ENCODE measurements at regions not wholly inside any gene's neighbourhood (a gene's known extent, or its start where the extent isn't known, plus 50 kb on each side); places are given as distances from the start of the nearest gene placed in this dataset.
"Not testable (repeated sequence)": the region's sequence is repeated elsewhere in the genome, so short reads cannot be mapped to it uniquely, and the experiment has no call there.

DNA sequence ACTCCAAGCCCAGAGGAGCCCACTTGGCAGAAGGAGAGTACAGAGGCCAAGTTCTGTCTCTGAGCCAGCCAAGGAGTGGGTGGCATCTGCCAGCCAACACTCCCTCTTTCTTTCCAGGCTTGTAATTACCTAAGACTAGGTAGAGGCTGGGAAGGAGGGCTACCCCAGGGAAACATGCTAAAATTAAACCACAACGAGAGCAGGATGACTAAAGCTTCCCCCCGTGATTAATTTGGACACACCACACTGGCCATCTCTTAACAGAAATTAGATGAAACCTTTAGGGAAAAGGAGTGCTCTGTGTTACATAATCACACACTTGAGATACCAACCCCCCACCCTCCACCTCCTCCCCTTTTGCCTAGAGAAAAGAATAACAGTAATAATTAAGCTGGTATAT is 102.1 kb upstream of the ZC3H12A start:
- no peaks in the 10 kb centered on the region for H3K27me3 ChIP-seq (ENCODE audit: control insufficient read depth, insufficient read depth, low read length)
- no peak overlapping the region for H3K9ac ChIP-seq (ENCODE audit: low read length)
- no peak overlapping the region for H3K27ac ChIP-seq (ENCODE audit: low read length)
- H3K9me3 ChIP-seq (ENCODE audit: control insufficient read depth, low read depth, low read length) = no peaks in the 10 kb centered on the region
- H3K36me3 ChIP-seq (ENCODE audit: control insufficient read depth, low read depth, low read length) = no peaks in the 10 kb centered on the region
- H3K4me1 ChIP-seq (ENCODE audit: control insufficient read depth, low read depth, low read length) = no peaks in the 10 kb centered on the region
- no peak overlapping the region for H3K4me3 ChIP-seq (ENCODE audit: low read length)

DNA sequence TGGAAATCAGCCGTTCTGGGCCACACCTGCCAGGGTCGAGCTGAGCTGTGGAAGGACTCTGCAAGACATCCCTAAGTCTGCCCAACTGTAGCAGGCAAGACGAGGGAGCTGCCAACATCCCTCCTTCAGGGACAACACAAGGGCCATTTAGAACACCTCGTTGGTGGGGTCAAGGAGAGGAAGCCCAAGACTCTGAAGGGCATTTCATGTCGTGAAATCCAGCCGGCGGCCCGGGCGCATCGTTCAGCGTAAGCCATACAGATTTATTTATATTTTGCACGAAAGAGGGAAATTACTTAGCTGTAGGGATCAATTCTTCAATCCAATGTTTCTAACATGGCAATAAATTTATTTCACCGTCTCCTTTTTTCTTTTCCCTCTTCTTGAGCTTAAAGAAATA is 101.7 kb upstream of the ZC3H12A start:
- no peak overlapping the region for H3K9ac ChIP-seq (ENCODE audit: low read length)
- no peak overlapping the region for H3K27ac ChIP-seq (ENCODE audit: low read length)
- no peaks in the 10 kb centered on the region for H3K36me3 ChIP-seq (ENCODE audit: control insufficient read depth, low read depth, low read length)
- no peaks in the 10 kb centered on the region for H3K9me3 ChIP-seq (ENCODE audit: control insufficient read depth, low read depth, low read length)
- no peaks in the 10 kb centered on the region for H3K4me1 ChIP-seq (ENCODE audit: control insufficient read depth, low read depth, low read length)
- H3K27me3 ChIP-seq (ENCODE audit: control insufficient read depth, insufficient read depth, low read length) = no peaks in the 10 kb centered on the region
- no peak overlapping the region for H3K4me3 ChIP-seq (ENCODE audit: low read length)

- H3K4me3 ChIP-seq (ENCODE audit: low read length) = no peak overlapping the region
- H3K27ac ChIP-seq (ENCODE audit: low read length) = no peak overlapping the region
- H3K27me3 ChIP-seq (ENCODE audit: control insufficient read depth, insufficient read depth, low read length) = no peaks in the 10 kb centered on the region
- no peaks in the 10 kb centered on the region for H3K4me1 ChIP-seq (ENCODE audit: control insufficient read depth, low read depth, low read length)
- no peak overlapping the region for H3K9ac ChIP-seq (ENCODE audit: low read length)
- no peaks in the 10 kb centered on the region for H3K36me3 ChIP-seq (ENCODE audit: control insufficient read depth, low read depth, low read length)
- no peaks in the 10 kb centered on the region for H3K9me3 ChIP-seq (ENCODE audit: control insufficient read depth, low read depth, low read length)
Observed at GRCh38 chr1:37373413-37373812, 101.0 kb upstream of the ZC3H12A start.

DNA sequence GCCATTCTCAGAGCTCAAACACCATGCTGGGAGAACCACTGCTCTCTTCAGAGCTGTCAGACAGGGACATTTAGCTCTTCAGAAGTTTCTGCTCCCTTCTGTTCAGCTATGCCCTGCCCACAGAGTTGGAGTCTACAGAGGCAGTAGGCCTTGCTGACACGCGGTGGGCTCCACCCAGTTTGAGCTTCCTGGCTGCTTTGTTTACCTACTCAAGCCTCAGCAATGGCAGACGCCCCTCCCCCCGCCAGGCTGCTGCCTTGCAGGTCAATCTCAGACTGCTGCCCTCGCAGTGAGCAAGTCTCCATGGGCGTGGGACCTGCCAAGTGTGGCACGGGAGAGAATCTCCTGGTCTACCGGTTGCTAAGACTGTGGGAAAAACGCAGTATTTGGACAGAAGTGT is 93.8 kb upstream of the ZC3H12A start:
- H3K9me3 ChIP-seq (ENCODE audit: control insufficient read depth, low read depth, low read length); H3K9ac ChIP-seq (ENCODE audit: low read length); H3K27ac ChIP-seq (ENCODE audit: low read length); H3K36me3 ChIP-seq (ENCODE audit: control insufficient read depth, low read depth, low read length); H3K27me3 ChIP-seq (ENCODE audit: control insufficient read depth, insufficient read depth, low read length); H3K4me3 ChIP-seq (ENCODE audit: low read length); H3K4me1 ChIP-seq (ENCODE audit: control insufficient read depth, low read depth, low read length): not testable (repeated sequence)

GRCh38 chr1:37387854-37388253 is 86.5 kb upstream of the ZC3H12A start:
- Histone ChIP-seq H3K9ac (ENCODE audit: low read length) (no peak overlapping the region), H3K9me3 (ENCODE audit: control insufficient read depth, low read depth, low read length) (no peaks in the 10 kb centered on the region)

DNA sequence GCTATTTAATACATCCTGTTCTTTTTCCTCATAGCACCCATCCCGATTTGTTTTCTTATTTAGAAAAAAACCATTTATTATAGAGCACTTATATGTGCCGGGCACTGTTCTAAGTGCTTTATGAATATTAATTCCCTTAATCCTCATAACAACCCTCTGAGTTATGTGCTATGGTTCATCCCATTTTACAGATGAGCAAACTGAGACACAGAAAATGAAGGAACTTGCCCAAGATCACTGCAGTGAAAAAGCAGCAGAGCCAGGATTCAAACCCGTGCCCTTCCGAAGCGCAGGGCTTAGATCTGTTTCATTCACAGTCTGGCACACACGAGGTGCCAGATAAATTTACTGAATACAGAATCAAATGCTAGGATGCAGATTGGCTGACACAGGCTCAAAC is 85.1 kb upstream of the ZC3H12A start:
- Histone ChIP-seq H3K27me3 (ENCODE audit: control insufficient read depth, insufficient read depth, low read length) (no peaks in the 10 kb centered on the region), H3K4me3 (ENCODE audit: low read length) (no peak overlapping the region), H3K9me3 (ENCODE audit: control insufficient read depth, low read depth, low read length) (no peaks in the 10 kb centered on the region), H3K27ac (ENCODE audit: low read length) (no peak overlapping the region), H3K4me1 (ENCODE audit: control insufficient read depth, low read depth, low read length) (peaks cover 11% of the 10 kb centered on the region), H3K36me3 (ENCODE audit: control insufficient read depth, low read depth, low read length) (no peaks in the 10 kb centered on the region), H3K9ac (ENCODE audit: low read length) (no peak overlapping the region)

More at GRCh38 chr1:37387854-37388253, 86.5 kb upstream of the ZC3H12A start:
- Histone ChIP-seq H3K36me3 (ENCODE audit: control insufficient read depth, low read depth, low read length) (no peaks in the 10 kb centered on the region), H3K4me3 (ENCODE audit: low read length) (no peak overlapping the region), H3K27me3 (ENCODE audit: control insufficient read depth, insufficient read depth, low read length) (no peaks in the 10 kb centered on the region), H3K27ac (ENCODE audit: low read length) (no peak overlapping the region), H3K4me1 (ENCODE audit: control insufficient read depth, low read depth, low read length) (peaks cover 11% of the 10 kb centered on the region)

DNA sequence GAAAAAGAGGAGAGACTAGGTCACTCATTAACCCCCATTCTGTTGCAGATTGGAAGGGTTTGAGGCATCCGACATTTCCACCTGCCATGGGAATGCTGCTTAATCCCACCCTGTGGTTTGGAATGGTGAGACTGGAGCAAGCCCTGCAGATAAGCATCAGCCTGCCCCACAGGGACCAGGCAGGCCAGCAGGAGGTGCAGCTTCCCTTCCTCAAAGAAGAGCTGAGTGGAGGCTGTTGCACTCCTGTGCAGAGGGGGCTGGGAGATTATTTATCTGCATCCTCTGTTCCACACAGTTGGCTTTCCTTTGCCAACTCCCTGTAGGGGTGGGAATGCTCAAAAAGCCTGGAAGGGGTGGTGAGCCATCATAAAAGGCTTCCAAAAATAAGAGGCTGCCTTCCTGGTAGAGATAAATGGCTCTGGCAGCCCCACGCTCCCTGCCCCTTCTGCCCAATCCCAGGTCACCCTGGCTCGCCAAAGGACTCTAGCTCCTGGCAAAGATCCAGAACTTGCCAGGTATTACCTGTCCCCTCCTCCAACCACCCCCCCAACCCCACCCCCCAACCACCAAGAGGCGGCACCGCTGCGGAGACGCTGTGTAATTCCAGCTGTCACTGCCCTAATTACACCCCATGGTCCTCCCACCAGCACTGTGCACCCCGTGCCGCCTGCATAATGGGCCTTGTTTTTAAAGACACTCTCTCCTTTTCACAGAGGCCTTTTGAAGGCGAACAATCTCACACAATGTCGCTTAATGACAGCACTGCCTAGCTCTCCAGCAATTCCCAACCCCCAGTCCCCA is 83.0 kb upstream of the ZC3H12A start:
- Histone ChIP-seq H3K9ac (ENCODE audit: low read length) (no peak overlapping the region), H3K9me3 (ENCODE audit: control insufficient read depth, low read depth, low read length) (no peaks in the 10 kb centered on the region), H3K36me3 (ENCODE audit: control insufficient read depth, low read depth, low read length) (no peaks in the 10 kb centered on the region), H3K4me1 (ENCODE audit: control insufficient read depth, low read depth, low read length) (peaks cover 19% of the 10 kb centered on the region), H3K27me3 (ENCODE audit: control insufficient read depth, insufficient read depth, low read length) (no peaks in the 10 kb centered on the region), H3K27ac (ENCODE audit: low read length) (no peak overlapping the region), H3K4me3 (ENCODE audit: low read length) (no peak overlapping the region)

GRCh38 chr1:37392051-37392450 is 82.3 kb upstream of the ZC3H12A start:
- Histone ChIP-seq H3K9me3 (ENCODE audit: control insufficient read depth, low read depth, low read length) (no peaks in the 10 kb centered on the region), H3K4me1 (ENCODE audit: control insufficient read depth, low read depth, low read length) (peaks cover 19% of the 10 kb centered on the region), H3K27me3 (ENCODE audit: control insufficient read depth, insufficient read depth, low read length) (no peaks in the 10 kb centered on the region), H3K9ac (ENCODE audit: low read length) (no peak overlapping the region), H3K36me3 (ENCODE audit: control insufficient read depth, low read depth, low read length) (no peaks in the 10 kb centered on the region), H3K4me3 (ENCODE audit: low read length) (no peak overlapping the region), H3K27ac (ENCODE audit: low read length) (no peak overlapping the region)

GRCh38 chr1:37393173-37394120 is 80.9 kb upstream of the ZC3H12A start:
- Histone ChIP-seq H3K4me3 (ENCODE audit: low read length) (no peak overlapping the region), H3K9me3 (ENCODE audit: control insufficient read depth, low read depth, low read length) (no peaks in the 10 kb centered on the region), H3K9ac (ENCODE audit: low read length) (no peak overlapping the region), H3K4me1 (ENCODE audit: control insufficient read depth, low read depth, low read length) (peaks cover 19% of the 10 kb centered on the region), H3K36me3 (ENCODE audit: control insufficient read depth, low read depth, low read length) (no peaks in the 10 kb centered on the region), H3K27ac (ENCODE audit: low read length) (no peak overlapping the region), H3K27me3 (ENCODE audit: control insufficient read depth, insufficient read depth, low read length) (no peaks in the 10 kb centered on the region)

DNA sequence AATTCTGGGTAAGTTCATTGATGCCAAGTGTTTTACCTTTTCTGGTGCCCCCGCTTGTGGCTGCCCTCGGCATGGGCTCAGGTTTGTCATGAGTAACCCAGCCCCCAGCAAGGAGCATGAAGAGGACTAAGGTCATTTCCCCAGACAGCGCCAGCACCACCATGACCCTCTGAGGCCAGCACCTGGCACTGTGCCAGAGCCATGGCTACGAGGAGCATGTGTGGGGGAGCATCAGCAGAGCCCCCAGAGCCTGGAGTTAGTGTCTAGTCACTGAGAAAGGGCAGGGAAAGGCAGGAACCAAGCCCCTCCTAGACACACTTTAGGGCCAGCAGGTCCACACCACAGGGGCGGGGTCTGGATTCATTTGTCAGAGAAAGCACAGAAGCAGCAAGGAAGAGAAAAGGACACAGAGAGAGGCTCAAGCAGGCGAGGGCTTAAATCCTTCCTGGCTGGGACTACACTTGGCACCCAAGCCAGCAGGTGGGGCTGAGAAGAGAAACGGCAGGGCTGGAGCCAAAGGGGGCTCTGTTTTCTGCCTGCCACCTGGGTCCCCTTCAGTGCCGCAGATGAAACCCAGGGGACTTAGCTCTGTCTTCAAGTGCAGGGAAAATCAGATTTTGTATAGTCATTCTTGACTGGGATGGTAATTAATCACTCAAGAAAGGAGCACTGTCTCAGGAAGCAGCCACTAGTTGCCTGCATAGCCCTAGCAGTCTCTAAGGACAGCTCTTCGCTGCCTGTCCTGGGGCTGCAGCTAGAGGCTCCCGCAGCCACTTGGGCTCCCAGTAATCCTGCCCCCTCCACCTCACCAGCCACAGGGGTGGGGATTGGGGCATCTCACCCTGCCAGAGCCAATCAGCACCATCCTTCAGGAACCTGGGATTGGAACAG is 79.6 kb upstream of the ZC3H12A start:
- Histone ChIP-seq H3K27ac (ENCODE audit: low read length) (no peak overlapping the region), H3K9ac (ENCODE audit: low read length) (no peak overlapping the region), H3K27me3 (ENCODE audit: control insufficient read depth, insufficient read depth, low read length) (no peaks in the 10 kb centered on the region), H3K36me3 (ENCODE audit: control insufficient read depth, low read depth, low read length) (no peaks in the 10 kb centered on the region), H3K4me1 (ENCODE audit: control insufficient read depth, low read depth, low read length) (peaks cover 19% of the 10 kb centered on the region), H3K9me3 (ENCODE audit: control insufficient read depth, low read depth, low read length) (no peaks in the 10 kb centered on the region), H3K4me3 (ENCODE audit: low read length) (no peak overlapping the region)

DNA sequence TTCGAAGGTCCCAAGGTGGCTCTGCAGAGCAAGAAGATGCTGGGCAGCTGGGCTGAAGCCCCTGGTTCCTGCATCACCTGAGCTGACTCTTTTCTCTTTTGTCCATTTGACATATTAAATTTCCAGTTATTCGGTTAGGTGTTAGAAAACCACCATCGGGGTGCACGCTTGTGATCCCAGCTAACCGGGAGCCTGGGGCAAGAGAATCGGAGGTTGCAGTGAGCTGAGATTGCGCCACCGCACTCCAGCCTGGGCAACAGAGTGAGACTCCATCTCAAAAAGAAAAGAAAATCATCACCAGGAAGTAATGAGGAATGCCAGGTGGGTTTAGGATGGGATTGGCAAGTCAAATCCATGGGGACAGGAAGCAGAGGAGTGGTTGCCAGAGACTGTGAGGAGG is 76.3 kb upstream of the ZC3H12A start:
- H3K27ac ChIP-seq (ENCODE audit: low read length) = no peak overlapping the region
- no peak overlapping the region for H3K9ac ChIP-seq (ENCODE audit: low read length)
- peaks cover 7% of the 10 kb centered on the region for H3K4me1 ChIP-seq (ENCODE audit: control insufficient read depth, low read depth, low read length)
- H3K27me3 ChIP-seq (ENCODE audit: control insufficient read depth, insufficient read depth, low read length) = no peaks in the 10 kb centered on the region
- no peak overlapping the region for H3K4me3 ChIP-seq (ENCODE audit: low read length)
- no peaks in the 10 kb centered on the region for H3K36me3 ChIP-seq (ENCODE audit: control insufficient read depth, low read depth, low read length)
- no peaks in the 10 kb centered on the region for H3K9me3 ChIP-seq (ENCODE audit: control insufficient read depth, low read depth, low read length)
